Ishikawa (cell line): ENCODE measurements at regions not wholly inside any gene's neighbourhood (a gene's known extent, or its start where the extent isn't known, plus 50 kb on each side); places are given as distances from the start of the nearest gene placed in this dataset.
A peak's percentile ranks its signal among the peaks of the same experiment; 100 is the strongest.

ENCODE experiments used
- CEBPB ChIP-seq: IDR thresholded peaks from 2 replicates; pipeline ENCODE4 v1.6.1; 2012
- CREB1 ChIP-seq: IDR thresholded peaks from 2 replicates; pipeline ENCODE4 v1.6.1; 2012; ENCODE audit warnings: low read depth
- EGR1 ChIP-seq: IDR thresholded peaks from 2 replicates; pipeline ENCODE4 v1.6.1; 2012
- EP300 ChIP-seq: IDR thresholded peaks from 2 replicates; pipeline ENCODE4 v1.6.1; 2012; ENCODE audit warnings: borderline replicate concordance
- FOXM1 ChIP-seq: IDR thresholded peaks from 2 replicates; pipeline ENCODE4 v1.6.1; 2012; ENCODE audit warnings: low read depth, borderline replicate concordance
- NFIC ChIP-seq: IDR thresholded peaks from 2 replicates; pipeline ENCODE4 v1.6.1; 2012
- RAD21 ChIP-seq: IDR thresholded peaks from 2 replicates; pipeline ENCODE4 v1.6.1; 2012; ENCODE audit warnings: low read depth
- TAF1 ChIP-seq: IDR thresholded peaks from 2 replicates; pipeline ENCODE4 v1.6.1; 2012; ENCODE audit warnings: low read depth, mild to moderate bottlenecking
- TCF12 ChIP-seq: IDR thresholded peaks from 2 replicates; pipeline ENCODE4 v1.6.1; 2012; ENCODE audit warnings: low read depth
- TEAD4 ChIP-seq: IDR thresholded peaks from 2 replicates; pipeline ENCODE4 v1.6.1; 2012
- YY1 ChIP-seq: IDR thresholded peaks from 2 replicates; pipeline ENCODE4 v1.6.1; 2012; ENCODE audit warnings: low read depth
- ZBTB7A ChIP-seq: IDR thresholded peaks from 2 replicates; pipeline ENCODE4 v1.6.1; 2012; ENCODE audit warnings: low read depth
- TF ChIP-seq, protein P1 (sequence below): IDR thresholded peaks from 2 replicates; pipeline ENCODE4 v1.6.1; 2012
- TF ChIP-seq, protein P2 (sequence below): IDR thresholded peaks from 2 replicates; pipeline ENCODE4 v1.6.1; 2012
- TF ChIP-seq, protein P3 (sequence below): IDR thresholded peaks from 2 replicates; pipeline ENCODE4 v1.6.1; 2012; ENCODE audit warnings: low read depth, mild to moderate bottlenecking

GRCh38 chr13:99065235-99066015 lies 87.6 kb upstream of the DOCK9 start:
- TF ChIP-seq, protein P1, sequence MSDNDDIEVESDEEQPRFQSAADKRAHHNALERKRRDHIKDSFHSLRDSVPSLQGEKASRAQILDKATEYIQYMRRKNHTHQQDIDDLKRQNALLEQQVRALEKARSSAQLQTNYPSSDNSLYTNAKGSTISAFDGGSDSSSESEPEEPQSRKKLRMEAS = no peak
- TF ChIP-seq, protein P2, sequence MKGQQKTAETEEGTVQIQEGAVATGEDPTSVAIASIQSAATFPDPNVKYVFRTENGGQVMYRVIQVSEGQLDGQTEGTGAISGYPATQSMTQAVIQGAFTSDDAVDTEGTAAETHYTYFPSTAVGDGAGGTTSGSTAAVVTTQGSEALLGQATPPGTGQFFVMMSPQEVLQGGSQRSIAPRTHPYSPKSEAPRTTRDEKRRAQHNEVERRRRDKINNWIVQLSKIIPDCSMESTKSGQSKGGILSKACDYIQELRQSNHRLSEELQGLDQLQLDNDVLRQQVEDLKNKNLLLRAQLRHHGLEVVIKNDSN = no peak

DNA sequence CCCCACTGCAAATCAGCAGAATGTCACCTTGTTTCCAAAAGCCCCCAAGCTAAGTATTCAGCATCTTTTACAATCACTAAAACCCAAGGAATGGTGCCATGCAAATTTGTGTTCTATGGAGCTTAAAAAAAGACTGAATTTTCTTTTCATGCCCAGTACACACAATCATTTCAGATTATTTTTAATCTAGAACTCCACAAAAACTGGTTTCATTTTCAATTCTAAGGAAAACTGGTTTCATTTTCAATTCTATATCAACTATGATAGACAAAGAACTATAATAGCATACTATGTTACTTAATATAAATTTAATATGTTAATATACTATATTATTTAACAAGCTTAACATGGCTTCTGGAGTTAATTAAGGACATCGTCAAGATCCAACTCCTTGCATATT lies 88.4 kb upstream of the DOCK9 start:
- TF ChIP-seq EGR1 (no peak), EP300 (no peak), CREB1 (no peak), FOXM1 (no peak)
- TF ChIP-seq, protein P2 = no peak
- TF ChIP-seq, protein P3, sequence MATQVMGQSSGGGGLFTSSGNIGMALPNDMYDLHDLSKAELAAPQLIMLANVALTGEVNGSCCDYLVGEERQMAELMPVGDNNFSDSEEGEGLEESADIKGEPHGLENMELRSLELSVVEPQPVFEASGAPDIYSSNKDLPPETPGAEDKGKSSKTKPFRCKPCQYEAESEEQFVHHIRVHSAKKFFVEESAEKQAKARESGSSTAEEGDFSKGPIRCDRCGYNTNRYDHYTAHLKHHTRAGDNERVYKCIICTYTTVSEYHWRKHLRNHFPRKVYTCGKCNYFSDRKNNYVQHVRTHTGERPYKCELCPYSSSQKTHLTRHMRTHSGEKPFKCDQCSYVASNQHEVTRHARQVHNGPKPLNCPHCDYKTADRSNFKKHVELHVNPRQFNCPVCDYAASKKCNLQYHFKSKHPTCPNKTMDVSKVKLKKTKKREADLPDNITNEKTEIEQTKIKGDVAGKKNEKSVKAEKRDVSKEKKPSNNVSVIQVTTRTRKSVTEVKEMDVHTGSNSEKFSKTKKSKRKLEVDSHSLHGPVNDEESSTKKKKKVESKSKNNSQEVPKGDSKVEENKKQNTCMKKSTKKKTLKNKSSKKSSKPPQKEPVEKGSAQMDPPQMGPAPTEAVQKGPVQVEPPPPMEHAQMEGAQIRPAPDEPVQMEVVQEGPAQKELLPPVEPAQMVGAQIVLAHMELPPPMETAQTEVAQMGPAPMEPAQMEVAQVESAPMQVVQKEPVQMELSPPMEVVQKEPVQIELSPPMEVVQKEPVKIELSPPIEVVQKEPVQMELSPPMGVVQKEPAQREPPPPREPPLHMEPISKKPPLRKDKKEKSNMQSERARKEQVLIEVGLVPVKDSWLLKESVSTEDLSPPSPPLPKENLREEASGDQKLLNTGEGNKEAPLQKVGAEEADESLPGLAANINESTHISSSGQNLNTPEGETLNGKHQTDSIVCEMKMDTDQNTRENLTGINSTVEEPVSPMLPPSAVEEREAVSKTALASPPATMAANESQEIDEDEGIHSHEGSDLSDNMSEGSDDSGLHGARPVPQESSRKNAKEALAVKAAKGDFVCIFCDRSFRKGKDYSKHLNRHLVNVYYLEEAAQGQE = no peak

DNA sequence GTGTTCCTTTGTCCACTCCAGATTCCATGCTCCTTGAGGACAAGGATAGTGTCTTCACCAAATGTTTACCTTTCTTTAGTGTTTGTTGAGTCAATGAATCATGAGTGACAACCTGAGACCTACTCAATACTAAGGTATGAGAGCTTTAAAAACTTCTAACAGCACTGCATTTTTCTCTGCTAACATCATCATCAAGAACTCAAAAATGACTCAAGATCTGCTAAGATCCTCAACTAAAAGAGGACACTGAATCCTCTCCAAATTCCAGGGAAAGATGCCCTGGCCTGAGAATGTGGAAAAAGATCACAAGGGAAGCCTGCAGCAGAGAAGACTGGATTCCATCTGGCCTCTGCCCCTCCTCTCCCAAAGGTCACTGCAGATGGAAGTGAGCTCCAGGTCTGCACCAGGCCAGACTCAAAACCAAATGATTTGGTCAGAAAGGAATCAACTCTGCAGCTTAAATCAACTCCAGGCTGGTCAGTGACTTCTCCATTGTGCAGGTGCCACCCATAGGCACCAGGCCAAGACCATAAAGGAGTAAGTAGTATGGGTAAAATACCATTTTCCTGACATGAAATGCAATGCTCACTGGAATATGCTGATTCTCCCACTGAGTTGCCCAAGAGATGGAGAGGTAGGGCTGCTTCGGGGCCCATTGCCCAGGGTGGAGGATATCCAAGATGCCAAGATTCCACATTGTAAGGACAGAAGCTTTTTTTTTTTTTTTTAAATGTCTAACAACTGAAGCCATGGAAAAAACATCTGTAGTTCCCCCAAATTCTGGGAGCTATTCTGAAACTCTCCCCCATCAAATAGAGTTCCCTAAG lies 89.5 kb upstream of the DOCK9 start:
- TF ChIP-seq EGR1 = no peak
- TF ChIP-seq, protein P3 = no peak
- peak; percentile 77 for TF ChIP-seq TEAD4
- TF ChIP-seq FOXM1 = no peak; the same call in 1 of the 2 replicates
- no peak for TF ChIP-seq TAF1
- TF ChIP-seq, protein P2 = no peak
- no peak for TF ChIP-seq CEBPB
- TF ChIP-seq, protein P1 = no peak
- TF ChIP-seq YY1 = no peak
- TF ChIP-seq RAD21 = no peak
- no peak for TF ChIP-seq CREB1
- TF ChIP-seq NFIC = peak; percentile 67
- TF ChIP-seq TCF12 = 0 out of 2 replicates have a peak, but pooled peaks have one; percentile 43
- TF ChIP-seq ZBTB7A = no peak
- TF ChIP-seq EP300 = peak; percentile 50; the same call in 1 of the 2 replicates

GRCh38 chr13:99071211-99071610 lies 93.3 kb upstream of the DOCK9 start:
- TF ChIP-seq EP300 (no peak), TCF12 (no peak), TEAD4 (no peak), FOXM1 (no peak), CREB1 (no peak), NFIC (no peak), YY1 (no peak), RAD21 (no peak), ZBTB7A (no peak), TAF1 (no peak), CEBPB (no peak)
- TF ChIP-seq, protein P2 = no peak
- TF ChIP-seq, protein P3 = no peak
- TF ChIP-seq, protein P1 = no peak
